ENCODE measurements at regions not wholly inside any gene's neighbourhood (a gene's known extent, or its start where the extent isn't known, plus 50 kb on each side); places are given as distances from the start of the nearest gene placed in this dataset.

- TF ChIP-seq CTCF (IDR thresholded peaks at IDR 0.05; ENCODE audit: insufficient read depth, low read length, poor library complexity, severe bottlenecking) (no peak), EZH2phosphoT487 (conservative IDR thresholded peaks at IDR 0.05; ENCODE audit: low read length) (no peak)
These were observed 138.3 kb downstream of the CHD9NB start for GRCh38 chr16:52914428-52914827.

Data from SU-DHL-6 (cell line).